H9 (cell line): ENCODE measurements at regions not wholly inside any gene's neighbourhood (a gene's known extent, or its start where the extent isn't known, plus 50 kb on each side); places are given as distances from the start of the nearest gene placed in this dataset.

Source experiments
- DNase-seq: peaks from one replicate; pipeline ENCODE4 v3.0.0-alpha.2; 2017
- H2AFZ ChIP-seq: one replicate; pipeline ENCODE4 v1.6.1; 2013; ENCODE audit warnings: mild to moderate bottlenecking, low read length, control low read depth, moderate library complexity
- H2AK5ac ChIP-seq: 2 replicates; pipeline ENCODE4 v1.6.1; 2013; ENCODE audit warnings: low read length, control low read depth, mixed read lengths; ENCODE audit not compliant: insufficient read length
- H2BK120ac ChIP-seq: one replicate; pipeline ENCODE4 v1.6.1; 2013; ENCODE audit warnings: low read depth, mild to moderate bottlenecking, low read length, control low read depth, inconsistent platforms; ENCODE audit not compliant: poor library complexity, severe bottlenecking
- H2BK12ac ChIP-seq: 2 replicates; pipeline ENCODE4 v1.6.1; 2013; ENCODE audit warnings: low read length, control low read depth, mixed read lengths, low read depth; ENCODE audit not compliant: insufficient read length
- H2BK15ac ChIP-seq: 2 replicates; pipeline ENCODE4 v1.6.1; 2013; ENCODE audit warnings: low read depth, low read length, control low read depth
- H2BK20ac ChIP-seq: one replicate; pipeline ENCODE4 v1.6.1; 2013; ENCODE audit warnings: low read depth, mild to moderate bottlenecking, low read length, control low read depth, inconsistent platforms; ENCODE audit not compliant: poor library complexity, severe bottlenecking
- H2BK5ac ChIP-seq: 2 replicates; pipeline ENCODE4 v1.6.1; 2013; ENCODE audit warnings: low read length, control low read depth, mixed read lengths; ENCODE audit not compliant: insufficient read length
- H3K14ac ChIP-seq: 2 replicates; pipeline ENCODE4 v1.6.1; 2013; ENCODE audit warnings: low read length, control low read depth; ENCODE audit not compliant: insufficient read depth
- H3K18ac ChIP-seq: 2 replicates; pipeline ENCODE4 v1.6.1; 2013; ENCODE audit warnings: low read depth, mild to moderate bottlenecking, mixed read lengths, low read length, control low read depth; ENCODE audit not compliant: insufficient read length
- H3K23ac ChIP-seq: 2 replicates; pipeline ENCODE4 v1.6.1; 2013; ENCODE audit warnings: low read length, control low read depth, mixed read lengths, low read depth; ENCODE audit not compliant: insufficient read length
- H3K23me2 ChIP-seq: 2 replicates; pipeline ENCODE4 v1.6.1; 2013; ENCODE audit warnings: low read depth, mild to moderate bottlenecking, mixed read lengths, low read length, control low read depth; ENCODE audit not compliant: insufficient read length, poor library complexity, severe bottlenecking
- H3K27ac ChIP-seq: 2 replicates; pipeline ENCODE4 v1.5.1; 2013; ENCODE audit warnings: low read length, control low read depth, mixed read lengths, low read depth; ENCODE audit not compliant: insufficient read length
- H3K27me3 ChIP-seq: 2 replicates; pipeline ENCODE4 v1.6.1; 2013; ENCODE audit warnings: low read length, control low read depth, inconsistent platforms; ENCODE audit not compliant: insufficient read depth
- H3K4ac ChIP-seq: 2 replicates; pipeline ENCODE4 v1.6.1; 2013; ENCODE audit warnings: low read depth, mild to moderate bottlenecking, control low read depth, inconsistent platforms, low read length, moderate library complexity
- H3K4me1 ChIP-seq: 2 replicates; pipeline ENCODE4 v1.6.1; 2013; ENCODE audit warnings: low read length, control low read depth, inconsistent platforms; ENCODE audit not compliant: insufficient read depth
- H3K4me2 ChIP-seq: 2 replicates; pipeline ENCODE4 v1.6.1; 2013; ENCODE audit warnings: low read length, control low read depth, mixed read lengths; ENCODE audit not compliant: insufficient read length, insufficient read depth
- H3K56ac ChIP-seq: 2 replicates; pipeline ENCODE4 v1.6.1; 2013; ENCODE audit warnings: low read depth, mild to moderate bottlenecking, mixed read lengths, low read length, control low read depth; ENCODE audit not compliant: insufficient read length
- H3K79me1 ChIP-seq: 2 replicates; pipeline ENCODE4 v1.6.1; 2013; ENCODE audit warnings: low read depth, mild to moderate bottlenecking, moderate library complexity, low read length, control low read depth, inconsistent platforms; ENCODE audit not compliant: insufficient read depth, poor library complexity, severe bottlenecking
- H3K79me2 ChIP-seq: 2 replicates; pipeline ENCODE4 v1.6.1; 2013; ENCODE audit warnings: low read length, control low read depth, inconsistent platforms; ENCODE audit not compliant: insufficient read depth
- H3K9ac ChIP-seq: 2 replicates; pipeline ENCODE4 v1.6.1; 2013; ENCODE audit warnings: low read length, control low read depth, mixed read lengths; ENCODE audit not compliant: insufficient read length; ENCODE audit errors: extremely low read depth
- H3K9me3 ChIP-seq: one replicate; pipeline ENCODE4 v1.6.1; 2013; ENCODE audit warnings: low read depth, low read length, inconsistent platforms; ENCODE audit not compliant: control insufficient read depth
- H3T11ph ChIP-seq: one replicate; pipeline ENCODE4 v1.6.1; 2013; ENCODE audit warnings: mild to moderate bottlenecking, low read length, control low read depth, inconsistent platforms
- H4K20me1 ChIP-seq: one replicate; pipeline ENCODE4 v1.6.1; 2013; ENCODE audit not compliant: control insufficient read depth, insufficient read length, insufficient read depth
- H4K5ac ChIP-seq: 2 replicates; pipeline ENCODE4 v1.6.1; 2013; ENCODE audit warnings: low read depth, mild to moderate bottlenecking, mixed read lengths, low read length, control low read depth; ENCODE audit not compliant: insufficient read length
- H4K8ac ChIP-seq: replicated peaks from 2 replicates; pipeline ENCODE4 v1.6.1; 2013; ENCODE audit warnings: low read length, control low read depth, mixed read lengths, low read depth; ENCODE audit not compliant: insufficient read length
- H4K91ac ChIP-seq: 2 replicates; pipeline ENCODE4 v1.6.1; 2013; ENCODE audit warnings: low read depth, mild to moderate bottlenecking, moderate library complexity, mixed read lengths, low read length, control low read depth; ENCODE audit not compliant: insufficient read length
- H3K27ac Mint-ChIP-seq, 3 experiments: 2 replicates in 2 of 3; 3 replicates in 1 of 3; pipeline ENCODE4 v1.8.0; 2020 to 2021; ENCODE audit warnings: mixed read lengths in 3 of 3, mild to moderate bottlenecking in 1 of 3, moderate library complexity in 1 of 3
- H3K27me3 Mint-ChIP-seq: 2 replicates; pipeline ENCODE4 v1.8.0; 2021; ENCODE audit warnings: low read depth, mild to moderate bottlenecking, moderate library complexity, mixed read lengths
- H3K36me3 Mint-ChIP-seq, 3 experiments: 2 replicates in 2 of 3; 3 replicates in 1 of 3; pipeline ENCODE4 v1.8.0; 2020 to 2021; ENCODE audit warnings: low read depth in 3 of 3, mixed read lengths in 3 of 3; ENCODE audit not compliant: insufficient read depth in 1 of 3
- H3K4me1 Mint-ChIP-seq, 2 experiments: 2 replicates each; pipeline ENCODE4 v1.8.0; 2020; ENCODE audit warnings: mixed read lengths in 2 of 2
- H3K4me3 Mint-ChIP-seq, 2 experiments: 2 replicates in 1 of 2; 3 replicates in 1 of 2; pipeline ENCODE4 v1.8.0; 2020 to 2021; ENCODE audit warnings: mild to moderate bottlenecking in 2 of 2, mixed read lengths in 2 of 2, moderate library complexity in 1 of 2
- H3K9me3 Mint-ChIP-seq, 2 experiments: 2 replicates in 1 of 2; 3 replicates in 1 of 2; pipeline ENCODE4 v1.8.0; 2020; ENCODE audit warnings: mild to moderate bottlenecking in 2 of 2, mixed read lengths in 2 of 2, moderate library complexity in 1 of 2
- WGBS: extraction: QIAGEN DNeasy Blood & Tissue Kit; methylation state at CpG from one replicate; pipeline ENCODE4 v1.1.7; 2013; ENCODE audit warnings: missing lambda C conversion rate, low lambda C conversion rate, mixed read lengths; ENCODE audit not compliant: insufficient read length; ENCODE audit errors: extremely low coverage; 5-methylcytosine and 5-hydroxymethylcytosine counted together
- TF ChIP-seq, protein P1 (sequence below): fragments of 200-600 bp; sonication (generic); conservative IDR thresholded peaks from 3 replicates; pipeline ENCODE4 v1.8.0; 2021; ENCODE audit warnings: antibody characterized with exemption, mild to moderate bottlenecking

DNA sequence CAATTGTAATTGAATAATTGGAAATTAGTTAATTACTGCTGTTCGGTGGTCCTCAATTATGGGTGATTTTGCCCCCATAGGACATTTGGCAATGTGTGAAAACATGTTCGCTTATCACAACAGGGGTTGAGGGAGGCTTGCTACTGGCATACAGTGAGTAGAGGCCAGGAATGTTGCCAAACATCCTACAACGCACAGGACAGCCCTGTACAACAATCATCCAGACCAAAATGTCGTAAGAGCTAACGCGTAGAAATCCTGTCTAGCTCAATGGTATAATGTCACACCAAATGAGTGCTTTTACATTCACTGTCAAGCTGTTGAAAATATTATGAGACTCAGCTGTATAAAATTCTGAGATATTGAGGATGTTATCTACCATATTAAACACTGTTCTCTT, 464.4 kb upstream of the TUSC1 start:
- Mint-ChIP-seq H3K4me3 (no peak overlapping the region), H3K27ac (no peak overlapping the region), H3K36me3 (peaks cover 0 to 5% (median 2%) of the 10 kb centered on the region in 3 experiments; a peak in 1 of 7 replicates), H3K27me3 (no peaks in the 10 kb centered on the region), H3K9me3 (peaks cover 3% of the 10 kb centered on the region in 2 experiments; a peak in 2 of 5 replicates), H3K4me1 (0 out of 4 replicates have a peak, but pooled peaks cover 0 to 4% of the 10 kb centered on the region in 2 experiments)
- no peak overlapping the region for H4K5ac ChIP-seq
- no peak overlapping the region for H2BK12ac ChIP-seq
- no peak overlapping the region for H3K14ac ChIP-seq
- no peak overlapping the region for H3K9ac ChIP-seq
- no CpG with 5 or more reads among the region's 6 CpGs for WGBS
- H3K4me1 ChIP-seq = no peaks in the 10 kb centered on the region
- H3K56ac ChIP-seq = no peak overlapping the region
- no peaks in the 10 kb centered on the region for H3K9me3 ChIP-seq
- no peaks in the 10 kb centered on the region for H3K79me2 ChIP-seq
- H3K23ac ChIP-seq = no peak overlapping the region
- no peaks in the 10 kb centered on the region for H3K23me2 ChIP-seq
- H3K27me3 ChIP-seq = no peaks in the 10 kb centered on the region
- no peak overlapping the region for H2BK20ac ChIP-seq
- no peak overlapping the region for H2BK120ac ChIP-seq
- no peak overlapping the region for H2BK15ac ChIP-seq
- H4K20me1 ChIP-seq = no peaks in the 10 kb centered on the region
- H3T11ph ChIP-seq = no peak overlapping the region
- no peak overlapping the region for H3K27ac ChIP-seq
- no peak overlapping the region for H3K4ac ChIP-seq
- TF ChIP-seq, protein P1, sequence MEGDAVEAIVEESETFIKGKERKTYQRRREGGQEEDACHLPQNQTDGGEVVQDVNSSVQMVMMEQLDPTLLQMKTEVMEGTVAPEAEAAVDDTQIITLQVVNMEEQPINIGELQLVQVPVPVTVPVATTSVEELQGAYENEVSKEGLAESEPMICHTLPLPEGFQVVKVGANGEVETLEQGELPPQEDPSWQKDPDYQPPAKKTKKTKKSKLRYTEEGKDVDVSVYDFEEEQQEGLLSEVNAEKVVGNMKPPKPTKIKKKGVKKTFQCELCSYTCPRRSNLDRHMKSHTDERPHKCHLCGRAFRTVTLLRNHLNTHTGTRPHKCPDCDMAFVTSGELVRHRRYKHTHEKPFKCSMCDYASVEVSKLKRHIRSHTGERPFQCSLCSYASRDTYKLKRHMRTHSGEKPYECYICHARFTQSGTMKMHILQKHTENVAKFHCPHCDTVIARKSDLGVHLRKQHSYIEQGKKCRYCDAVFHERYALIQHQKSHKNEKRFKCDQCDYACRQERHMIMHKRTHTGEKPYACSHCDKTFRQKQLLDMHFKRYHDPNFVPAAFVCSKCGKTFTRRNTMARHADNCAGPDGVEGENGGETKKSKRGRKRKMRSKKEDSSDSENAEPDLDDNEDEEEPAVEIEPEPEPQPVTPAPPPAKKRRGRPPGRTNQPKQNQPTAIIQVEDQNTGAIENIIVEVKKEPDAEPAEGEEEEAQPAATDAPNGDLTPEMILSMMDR = no peak
- H2AK5ac ChIP-seq = no peak overlapping the region
- H2BK5ac ChIP-seq = no peak overlapping the region
- no peak overlapping the region for H2AFZ ChIP-seq
- no peaks in the 10 kb centered on the region for H3K79me1 ChIP-seq
- no peak overlapping the region for H3K18ac ChIP-seq
- no peak overlapping the region for H4K8ac ChIP-seq
- no peak for DNase-seq
- H3K4me2 ChIP-seq = no peak overlapping the region
- H4K91ac ChIP-seq = no peak overlapping the region
